ENCODE measurements at regions not wholly inside any gene's neighbourhood (a gene's known extent, or its start where the extent isn't known, plus 50 kb on each side); places are given as distances from the start of the nearest gene placed in this dataset.

- no peak for TF ChIP-seq CHD1 (IDR thresholded peaks at IDR 0.05; ENCODE audit: low read depth, low read length)
- no peak for TF ChIP-seq MXI1 (IDR thresholded peaks at IDR 0.05; ENCODE audit: borderline replicate concordance, low read depth, low read length)
- TF ChIP-seq FOS (IDR thresholded peaks at IDR 0.05; ENCODE audit: low read depth, low read length): no peak
- TF ChIP-seq CTCF (conservative IDR thresholded peaks at IDR 0.05; ENCODE audit: low read depth, low read length): no peak
- no peak for TF ChIP-seq RAD21 (IDR thresholded peaks at IDR 0.05; ENCODE audit: low read length)
- no peak for TF ChIP-seq POLR2A (IDR thresholded peaks at IDR 0.05; ENCODE audit: low read depth, low read length)
- TF ChIP-seq SMC3 (IDR thresholded peaks at IDR 0.05; ENCODE audit: low read depth, low read length): no peak
- TF ChIP-seq ELK1 (IDR thresholded peaks at IDR 0.05; ENCODE audit: borderline replicate concordance, low read depth, low read length): no peak
- TF ChIP-seq USF2 (IDR thresholded peaks at IDR 0.05; ENCODE audit: low read depth, low read length): no peak
- no peak for TF ChIP-seq MAZ (IDR thresholded peaks at IDR 0.05; ENCODE audit: borderline replicate concordance, low read depth, low read length)
These were observed 87.7 kb upstream of the OPCML start for GRCh38 chr11:133619973-133620372.
